PC-3 (cell line): ENCODE measurements at regions not wholly inside any gene's neighbourhood (a gene's known extent, or its start where the extent isn't known, plus 50 kb on each side); places are given as distances from the start of the nearest gene placed in this dataset.
A peak's percentile ranks its signal among the peaks of the same experiment; 100 is the strongest.

Source experiments
- ATAC-seq: fragments of 200-7000 bp; cut with Tn5 transposase; 2 replicates; pipeline ENCODE4 v1.9.1; 2020; ENCODE audit warnings: mild to moderate bottlenecking, moderate library complexity
- BruUV-seq: library from RNA; stranded (reverse); fragments of 400-500 nt; replicated peaks from 2 replicates; lab custom pipeline; 2021; lab: Mats Ljungman, UMichigan
- CTCF ChIA-PET: fragments of 300-600 bp; sonication (Branson Sonifier 250); formaldehyde crosslinking; loops from one replicate; lab custom pipeline; 2022; ENCODE audit warnings: antibody characterized with exemption; lab: Charles Lee
- POLR2A ChIA-PET: fragments of 300-600 bp; sonication (Branson Sonifier 250); formaldehyde crosslinking; loops from one replicate; lab custom pipeline; 2022; ENCODE audit warnings: antibody characterized with exemption; ENCODE audit not compliant: unreplicated experiment; lab: Charles Lee
- DNase-seq: peaks from one replicate; pipeline ENCODE4 v3.0.0-alpha.2; 2015
- H2AFZ ChIP-seq: fragments of 300-600 bp; sonication (generic); 2 replicates; pipeline ENCODE4 v1.6.0; 2016; ENCODE audit warnings: antibody characterized with exemption, low read length
- H3F3A ChIP-seq: fragments of 300-600 bp; sonication (generic); one replicate; pipeline ENCODE4 v1.6.0; 2017; ENCODE audit warnings: antibody characterized with exemption, low read length, control low read depth, mild to moderate bottlenecking; ENCODE audit not compliant: unreplicated experiment
- H3K27ac ChIP-seq: fragments of 300-600 bp; sonication (generic); 2 replicates; pipeline ENCODE4 v1.5.1; 2016; ENCODE audit warnings: mild to moderate bottlenecking, low read length
- H3K27me3 ChIP-seq: fragments of 300-600 bp; sonication (generic); 2 replicates; pipeline ENCODE4 v1.6.1; 2016; ENCODE audit warnings: low read length, mixed read lengths
- H3K36me3 ChIP-seq: fragments of 300-600 bp; sonication (generic); 2 replicates; pipeline ENCODE4 v1.6.1; 2016; ENCODE audit warnings: low read depth, mixed run types, low read length, mixed read lengths
- H3K4me1 ChIP-seq: fragments of 300-600 bp; sonication (generic); 2 replicates; pipeline ENCODE4 v1.5.1; 2016; ENCODE audit warnings: low read length; ENCODE audit not compliant: insufficient read depth
- H3K4me2 ChIP-seq: fragments of 300-600 bp; sonication (generic); 2 replicates; pipeline ENCODE4 v1.6.0; 2016; ENCODE audit warnings: low read length
- H3K4me3 ChIP-seq: fragments of 300-600 bp; sonication (generic); 2 replicates; pipeline ENCODE4 v1.5.1; 2016; ENCODE audit warnings: mild to moderate bottlenecking, low read length, mixed read lengths
- H3K79me2 ChIP-seq: fragments of 300-600 bp; sonication (generic); 2 replicates; pipeline ENCODE4 v1.6.1; 2017; ENCODE audit warnings: low read length, mixed read lengths
- H3K9ac ChIP-seq: fragments of 300-600 bp; sonication (generic); 2 replicates; pipeline ENCODE4 v1.6.0; 2016; ENCODE audit warnings: mild to moderate bottlenecking, low read length
- H3K9me2 ChIP-seq: fragments of 300-600 bp; sonication (generic); replicated peaks from 2 replicates; pipeline ENCODE4 v1.6.1; 2016; ENCODE audit warnings: mixed run types, low read length, mixed read lengths
- H3K9me3 ChIP-seq: fragments of 300-600 bp; sonication (generic); 2 replicates; pipeline ENCODE4 v1.6.1; 2016; ENCODE audit warnings: low read length, mixed read lengths
- H4K20me1 ChIP-seq: fragments of 300-600 bp; sonication (generic); 2 replicates; pipeline ENCODE4 v1.6.1; 2016; ENCODE audit warnings: low read length, mixed read lengths
- CTCF ChIP-seq: fragments of 300-600 bp; sonication (generic); conservative IDR thresholded peaks from 2 replicates; pipeline ENCODE4 v1.5.1; 2017; ENCODE audit warnings: antibody characterized with exemption, low read depth, mild to moderate bottlenecking, low read length
- EZH2 ChIP-seq: fragments of 300-600 bp; sonication (generic); IDR thresholded peaks from one replicate; pipeline ENCODE4 v1.6.1; 2017; ENCODE audit warnings: antibody characterized with exemption, mild to moderate bottlenecking, low read length; ENCODE audit not compliant: unreplicated experiment
- EZH2phosphoT487 ChIP-seq: fragments of 300-600 bp; sonication (generic); IDR thresholded peaks from 2 replicates; pipeline ENCODE4 v1.6.1; 2018; ENCODE audit warnings: mild to moderate bottlenecking, antibody characterized with exemption, low read length, borderline replicate concordance
- intact Hi-C: fragments of 100-400 bp; cut with micrococcal nuclease; formaldehyde crosslinking; loops from 2 replicates; pipeline ENCODE4 v1.9.0; 2023

GRCh38 chr13:36520111-36520510, 87.8 kb downstream of the CCNA1 start:
- no peaks in the 10 kb centered on the region for H3F3A ChIP-seq
- H3K27ac ChIP-seq = no peak overlapping the region
- H3K9ac ChIP-seq = no peak overlapping the region
- no peaks in the 10 kb centered on the region for H3K36me3 ChIP-seq
- ChIA-PET POLR2A (no interaction called here), CTCF (no interaction called here)
- no peaks in the 10 kb centered on the region for H3K4me1 ChIP-seq
- TF ChIP-seq EZH2phosphoT487 = no peak
- no peak for TF ChIP-seq CTCF
- TF ChIP-seq EZH2 = no peak
- no TSS peak for BruUV-seq
- ATAC-seq (no peak), DNase-seq (no peak)
- H2AFZ ChIP-seq = no peak overlapping the region
- no peak overlapping the region for H3K4me2 ChIP-seq
- no peaks in the 10 kb centered on the region for H3K9me3 ChIP-seq
- no peaks in the 10 kb centered on the region for H3K79me2 ChIP-seq
- H4K20me1 ChIP-seq = no peaks in the 10 kb centered on the region
- H3K4me3 ChIP-seq = no peak overlapping the region
- H3K9me2 ChIP-seq = no peaks in the 10 kb centered on the region
- no peaks in the 10 kb centered on the region for H3K27me3 ChIP-seq
- intact Hi-C loops = no loop called here

- Histone ChIP-seq H3K9ac (no peak overlapping the region), H3K27me3 (no peaks in the 10 kb centered on the region), H3K4me3 (no peak overlapping the region), H3K4me2 (no peak overlapping the region), H3K9me3 (no peaks in the 10 kb centered on the region), H3K36me3 (no peaks in the 10 kb centered on the region), H2AFZ (no peak overlapping the region), H3F3A (no peaks in the 10 kb centered on the region), H3K4me1 (peaks cover 24% of the 10 kb centered on the region), H3K9me2 (no peaks in the 10 kb centered on the region), H3K79me2 (no peaks in the 10 kb centered on the region), H3K27ac (no peak overlapping the region), H4K20me1 (no peaks in the 10 kb centered on the region)
- ChIA-PET POLR2A (no interaction called here), CTCF (no interaction called here)
- DNase-seq (peak; percentile 26), ATAC-seq (no peak)
- BruUV-seq = no TSS peak
- intact Hi-C loops = no loop called here
- TF ChIP-seq EZH2phosphoT487 (no peak), EZH2 (no peak), CTCF (no peak)
These were observed 94.6 kb downstream of the CCNA1 start for GRCh38 chr13:36526897-36527296.

DNA sequence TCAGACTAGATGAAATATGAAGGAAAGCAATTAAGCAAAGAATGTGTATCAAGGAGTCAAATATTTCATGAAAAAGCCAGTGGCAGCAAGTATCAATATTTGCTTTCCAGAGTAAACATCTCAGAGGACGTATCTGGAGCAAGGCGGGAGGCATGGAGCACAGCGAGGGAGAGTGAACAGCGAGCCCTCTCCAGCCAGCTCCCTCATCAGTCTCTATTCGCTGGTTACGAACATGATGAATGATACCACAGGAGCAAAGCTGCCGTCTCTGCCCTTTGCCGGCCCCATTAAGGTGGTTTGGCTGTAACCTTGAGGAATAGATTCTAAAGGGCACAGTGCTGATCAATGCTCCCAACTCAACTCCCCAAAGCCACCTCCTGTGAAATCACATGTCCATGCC, 95.8 kb downstream of the CCNA1 start:
- BruUV-seq = no TSS peak
- Histone ChIP-seq H3K79me2 (no peaks in the 10 kb centered on the region), H3K9me2 (no peaks in the 10 kb centered on the region), H3K4me2 (no peak overlapping the region), H3F3A (no peaks in the 10 kb centered on the region), H3K36me3 (no peaks in the 10 kb centered on the region), H3K27ac (no peak overlapping the region), H3K9ac (no peak overlapping the region), H4K20me1 (no peaks in the 10 kb centered on the region), H3K4me1 (peaks cover 32% of the 10 kb centered on the region), H3K4me3 (no peak overlapping the region), H3K9me3 (no peaks in the 10 kb centered on the region), H2AFZ (no peak overlapping the region), H3K27me3 (no peaks in the 10 kb centered on the region)
- ATAC-seq (no peak), DNase-seq (no peak)
- TF ChIP-seq CTCF = no peak
- no peak for TF ChIP-seq EZH2phosphoT487
- no peak for TF ChIP-seq EZH2
- CTCF ChIA-PET = no interaction called here
- intact Hi-C loops = no loop called here
- POLR2A ChIA-PET = no interaction called here
